Esophagus (tissue), 2 donors: ENCODE measurements at regions not wholly inside any gene's neighbourhood (a gene's known extent, or its start where the extent isn't known, plus 50 kb on each side); places are given as distances from the start of the nearest gene placed in this dataset.

Experiments used
- H3K27ac ChIP-seq, 2 donors: one replicate each; pipeline ENCODE4 v1.5.1; 2013; ENCODE audit warnings: low read depth in 2 of 2, mild to moderate bottlenecking in 2 of 2, inconsistent platforms in 1 of 2, low read length in 1 of 2, moderate library complexity in 1 of 2
- H3K27me3 ChIP-seq, 2 donors: one replicate each; pipeline ENCODE4 v1.6.1; 2013; ENCODE audit warnings: low read length in 2 of 2, control low read depth in 1 of 2, mild to moderate bottlenecking in 1 of 2; ENCODE audit not compliant: insufficient read depth in 2 of 2, control insufficient read depth in 1 of 2
- H3K36me3 ChIP-seq, 2 donors: one replicate each; pipeline ENCODE4 v1.6.1; 2013; ENCODE audit warnings: low read length in 1 of 2; ENCODE audit not compliant: control insufficient read depth in 2 of 2, insufficient read depth in 2 of 2
- H3K4me1 ChIP-seq, 2 donors: one replicate each; pipeline ENCODE4 v1.6.1; 2013; ENCODE audit warnings: low read length in 1 of 2; ENCODE audit not compliant: control insufficient read depth in 2 of 2, insufficient read depth in 2 of 2
- H3K4me3 ChIP-seq, 2 donors: one replicate each; pipeline ENCODE4 v1.5.1; 2013; ENCODE audit warnings: low read length in 2 of 2, mild to moderate bottlenecking in 2 of 2, low read depth in 1 of 2, moderate library complexity in 1 of 2
- H3K9me3 ChIP-seq, 2 donors: one replicate each; pipeline ENCODE4 v1.6.1; 2013; ENCODE audit warnings: mild to moderate bottlenecking in 2 of 2, low read depth in 1 of 2, low read length in 1 of 2, moderate library complexity in 1 of 2; ENCODE audit not compliant: control insufficient read depth in 2 of 2, insufficient read depth in 1 of 2
- WGBS, 2 donors: extraction: QIAGEN DNeasy Blood & Tissue Kit; methylation state at CpG; one replicate each; pipeline ENCODE4 v1.1.7; 2013; 5-methylcytosine and 5-hydroxymethylcytosine counted together
- donor health status: healthy with polysubstance abuse.
- donor health status: Bipolar disorder and iron deficiency.

- Histone ChIP-seq H3K4me1 (no peaks in the 10 kb centered on the region), H3K27me3 (peaks cover 0 to 5% of the 10 kb centered on the region in 2 donors), H3K36me3 (no peaks in the 10 kb centered on the region), H3K27ac (no peak overlapping the region), H3K4me3 (no peak overlapping the region), H3K9me3 (no peaks in the 10 kb centered on the region)
- 51 to 63% methylated on average over 7 of the region's 7 CpGs for WGBS, 2 donors
These were observed 263.3 kb downstream of the ABHD5 start for GRCh38 chr3:43953814-43954692.

DNA sequence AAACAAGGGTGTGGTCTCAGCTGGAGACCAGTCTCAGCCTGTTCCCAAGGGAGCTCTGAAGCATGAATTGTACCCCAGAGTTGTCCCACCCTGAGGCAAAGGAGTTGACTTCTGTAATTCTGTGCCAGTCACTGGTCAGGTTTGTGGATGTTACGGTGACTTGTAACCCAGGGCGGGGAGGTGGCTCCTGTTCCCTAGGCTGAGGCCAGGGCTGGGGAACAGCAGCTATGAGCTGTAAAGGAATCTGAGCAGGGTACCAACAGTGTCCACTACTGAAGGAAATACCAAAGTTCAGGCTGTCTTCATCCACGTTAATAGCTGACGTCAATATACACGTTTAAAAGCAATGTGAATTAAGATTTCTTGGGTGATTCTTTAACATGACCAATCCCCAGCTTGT lies 266.2 kb downstream of the ABHD5 start:
- Histone ChIP-seq H3K4me3 (no peak overlapping the region), H3K4me1 (no peaks in the 10 kb centered on the region), H3K27ac (no peak overlapping the region), H3K36me3 (no peaks in the 10 kb centered on the region), H3K27me3 (peaks cover 0 to 5% of the 10 kb centered on the region in 2 donors), H3K9me3 (no peaks in the 10 kb centered on the region)
- 54 to 69% methylated on average over 5 of the region's 5 CpGs for WGBS, 2 donors

- no peaks in the 10 kb centered on the region for H3K36me3 ChIP-seq
- H3K9me3 ChIP-seq, result no peaks in the 10 kb centered on the region
- 43 to 58% methylated on average over 2 of the region's 2 CpGs for WGBS, 2 donors
- H3K27ac ChIP-seq, result no peak overlapping the region
- H3K4me1 ChIP-seq, result no peaks in the 10 kb centered on the region
- peaks cover 0 to 5% of the 10 kb centered on the region in 2 donors for H3K27me3 ChIP-seq
- H3K4me3 ChIP-seq, result no peak overlapping the region
These were observed 266.8 kb downstream of the ABHD5 start for GRCh38 chr3:43957553-43957952.

DNA sequence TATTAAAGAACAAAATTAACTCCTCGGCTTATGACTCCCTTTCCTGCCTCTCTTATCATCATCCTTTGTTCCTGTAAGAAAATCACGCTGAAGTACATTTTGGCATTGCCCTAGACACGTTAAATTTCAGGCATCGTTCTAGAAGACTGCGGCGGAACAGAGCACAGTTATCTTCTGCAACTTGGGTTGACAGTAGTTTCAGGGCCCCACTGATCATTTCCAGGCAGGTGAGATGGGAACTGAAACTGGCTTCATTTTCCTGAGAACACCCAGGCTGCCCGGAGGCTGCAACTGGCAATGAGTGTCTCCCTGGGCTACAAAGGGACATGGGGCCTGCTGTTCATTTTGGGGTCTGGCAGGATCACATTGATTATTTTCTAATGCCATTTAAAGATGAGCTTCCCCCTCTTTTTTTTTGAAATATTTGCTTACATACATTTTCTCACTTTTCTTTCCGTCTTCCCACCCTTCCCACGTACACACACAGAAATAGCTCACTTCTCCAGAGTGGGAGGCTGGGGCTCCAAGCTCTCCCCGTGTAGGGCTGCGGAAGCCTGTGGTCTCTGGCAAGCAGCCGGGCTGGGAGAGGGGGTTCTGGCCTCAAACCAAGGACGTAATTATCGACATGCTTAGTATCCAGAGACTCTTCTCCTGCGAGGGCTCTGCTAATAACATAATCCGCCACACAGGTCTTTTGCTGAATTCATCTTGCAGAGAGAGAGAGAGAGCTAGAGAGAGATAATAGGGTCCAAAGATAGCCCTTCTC lies 267.4 kb downstream of the ABHD5 start:
- H3K4me1 ChIP-seq, result no peaks in the 10 kb centered on the region
- H3K27ac ChIP-seq, result no peak overlapping the region
- H3K4me3 ChIP-seq, result no peak overlapping the region
- peaks cover 0 to under 1% of the 10 kb centered on the region in 2 donors for H3K27me3 ChIP-seq
- no peaks in the 10 kb centered on the region for H3K9me3 ChIP-seq
- no peaks in the 10 kb centered on the region for H3K36me3 ChIP-seq
- 82 to 85% methylated on average over 16 of the region's 16 CpGs for WGBS, 2 donors

DNA sequence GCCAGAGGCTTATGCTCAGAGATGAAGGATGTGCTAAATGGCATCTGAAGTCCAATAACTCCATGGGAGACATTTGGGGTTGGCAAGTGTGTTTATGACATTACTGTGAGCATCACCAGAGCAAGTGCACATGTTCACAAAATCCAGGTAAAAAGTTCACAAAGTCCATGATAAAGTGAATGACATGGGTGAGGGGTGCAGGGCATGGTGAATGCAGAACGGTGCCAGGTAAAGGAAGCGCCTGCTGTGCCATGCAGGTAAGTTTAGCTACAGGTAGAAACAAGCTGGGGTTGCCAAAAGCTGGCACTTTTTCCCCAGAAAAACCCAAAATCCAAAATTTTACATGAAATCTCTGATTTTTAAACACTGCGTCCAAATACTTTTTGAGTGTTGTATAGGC lies 268.2 kb downstream of the ABHD5 start:
- WGBS, 2 donors, result 91 to 92% methylated on average over 3 of the region's 3 CpGs
- Histone ChIP-seq H3K4me3 (no peak overlapping the region), H3K36me3 (no peaks in the 10 kb centered on the region), H3K9me3 (no peaks in the 10 kb centered on the region), H3K27me3 (no peaks in the 10 kb centered on the region), H3K27ac (no peak overlapping the region), H3K4me1 (no peaks in the 10 kb centered on the region)

DNA sequence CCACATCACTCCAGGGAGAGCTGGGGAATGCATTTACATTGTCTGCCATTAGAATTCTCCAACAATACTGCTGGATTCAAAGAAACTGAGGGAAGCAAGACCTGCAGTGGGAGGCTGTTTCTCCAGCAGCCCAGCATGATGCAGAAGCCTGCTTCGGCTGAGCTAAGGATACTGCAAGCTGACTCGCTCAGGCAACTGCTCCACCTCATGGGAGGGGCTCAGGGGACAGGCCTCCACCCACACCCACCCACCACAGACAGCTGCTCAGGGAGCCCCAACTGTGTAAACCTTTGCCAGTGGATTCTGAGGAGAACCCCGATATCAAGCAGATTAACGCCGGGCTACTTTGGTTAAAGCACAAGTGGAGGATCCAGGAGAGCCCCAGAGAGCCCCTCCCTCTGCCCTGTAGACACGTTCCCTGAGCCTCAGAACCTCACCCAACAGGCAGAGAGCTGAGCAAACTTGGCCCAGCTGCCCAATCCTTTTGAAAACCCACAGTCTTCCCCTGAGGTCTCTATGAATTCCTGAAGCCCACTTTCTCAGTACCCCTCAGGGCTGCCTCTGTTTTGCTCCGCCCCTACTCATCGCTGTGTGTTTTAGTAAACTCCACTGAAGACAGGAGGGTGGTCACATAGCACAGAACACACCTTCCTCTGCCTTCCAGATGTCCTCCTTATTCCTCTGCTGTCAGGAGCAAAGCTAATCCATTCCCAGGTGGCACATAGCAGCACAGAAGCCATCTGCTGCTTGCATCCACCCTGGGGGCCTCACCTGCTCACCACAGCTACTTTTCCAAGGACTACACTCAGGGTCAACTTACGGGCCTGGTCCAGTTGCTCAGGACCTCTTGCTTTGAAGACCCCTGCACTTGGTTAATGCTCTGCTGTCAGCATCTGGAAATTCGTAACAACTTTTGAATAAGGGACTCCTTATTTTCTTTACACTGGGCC lies 269.0 kb downstream of the ABHD5 start:
- WGBS, 2 donors, result 69% methylated on average over 10 of the region's 10 CpGs
- no peaks in the 10 kb centered on the region for H3K9me3 ChIP-seq
- H3K36me3 ChIP-seq, result no peaks in the 10 kb centered on the region
- no peaks in the 10 kb centered on the region for H3K27me3 ChIP-seq
- H3K4me3 ChIP-seq, result no peak overlapping the region
- no peak overlapping the region for H3K27ac ChIP-seq
- H3K4me1 ChIP-seq, result no peaks in the 10 kb centered on the region

DNA sequence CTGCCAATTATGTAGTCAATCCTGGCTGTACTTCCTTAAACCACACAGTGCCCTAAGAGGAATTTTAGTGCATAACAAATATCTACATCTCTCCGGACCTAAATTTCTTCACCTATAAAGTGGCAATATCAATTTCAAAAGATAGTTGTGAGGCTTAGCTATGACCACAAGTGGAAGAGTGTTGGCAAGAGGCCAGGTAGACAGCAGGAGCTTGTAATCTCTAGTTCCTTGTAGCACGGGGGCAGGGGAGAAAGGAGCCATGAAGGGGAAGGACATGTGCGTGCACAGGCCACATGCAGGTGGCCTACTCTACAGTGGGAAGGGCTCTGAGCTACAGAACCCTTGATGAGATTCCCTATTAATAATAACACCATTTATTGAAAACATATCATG lies 269.7 kb downstream of the ABHD5 start:
- 40 to 60% methylated on average over 3 of the region's 3 CpGs for WGBS, 2 donors
- no peaks in the 10 kb centered on the region for H3K36me3 ChIP-seq
- no peaks in the 10 kb centered on the region for H3K4me1 ChIP-seq
- H3K9me3 ChIP-seq, result no peaks in the 10 kb centered on the region
- H3K4me3 ChIP-seq, result no peak overlapping the region
- H3K27ac ChIP-seq, result no peak overlapping the region
- no peaks in the 10 kb centered on the region for H3K27me3 ChIP-seq

GRCh38 chr3:43962043-43962442 lies 271.3 kb downstream of the ABHD5 start:
- no peaks in the 10 kb centered on the region for H3K27me3 ChIP-seq
- no peaks in the 10 kb centered on the region for H3K9me3 ChIP-seq
- H3K4me1 ChIP-seq, result no peaks in the 10 kb centered on the region
- no peak overlapping the region for H3K4me3 ChIP-seq
- H3K36me3 ChIP-seq, result no peaks in the 10 kb centered on the region
- H3K27ac ChIP-seq, result no peak overlapping the region
- WGBS, 2 donors, result 90 to 92% methylated on average over 2 of the region's 2 CpGs

GRCh38 chr3:43963208-43963607 lies 272.5 kb downstream of the ABHD5 start:
- Histone ChIP-seq H3K27me3 (no peaks in the 10 kb centered on the region), H3K4me1 (no peaks in the 10 kb centered on the region), H3K4me3 (no peak overlapping the region), H3K9me3 (no peaks in the 10 kb centered on the region), H3K36me3 (no peaks in the 10 kb centered on the region), H3K27ac (no peak overlapping the region)
- WGBS, 2 donors, result 87 to 94% methylated on average over 5 of the region's 5 CpGs
